ENCODE measurements at regions not wholly inside any gene's neighbourhood (a gene's known extent, or its start where the extent isn't known, plus 50 kb on each side); places are given as distances from the start of the nearest gene placed in this dataset.

GRCh38 chr3:95218484-95218883 lies 1155.6 kb downstream of the NSUN3 start:
- intact Hi-C loops (cut with micrococcal nuclease) = no loop called here
- Histone ChIP-seq H2AFZ (ENCODE audit: insufficient read depth, low read depth, low read length, poor library complexity, severe bottlenecking) (no peak overlapping the region), H3K4me2 (replicated peaks; ENCODE audit: extremely low read depth, low read length, poor library complexity, severe bottlenecking) (no peak overlapping the region), H3K4me1 (ENCODE audit: control insufficient read depth in 1 of 2, insufficient read depth in 2 of 2, low read length in 2 of 2) (no peaks in the 10 kb centered on the region), H3K79me2 (ENCODE audit: insufficient read depth, low read length) (no peaks in the 10 kb centered on the region), H3K27me3 (ENCODE audit: control insufficient read depth in 2 of 2, insufficient read depth in 2 of 2, low read length in 2 of 2) (no peaks in the 10 kb centered on the region), H3K36me3 (replicated peaks in 1 of 2; ENCODE audit: control insufficient read depth in 1 of 2, insufficient read depth in 2 of 2, low read length in 2 of 2) (no peaks in the 10 kb centered on the region), H3K4me3 (replicated peaks in 1 of 3; ENCODE audit: low read depth in 2 of 3, low read length in 3 of 3) (no peak overlapping the region), H3K9ac (ENCODE audit: insufficient read depth, low read length, poor library complexity, severe bottlenecking) (no peak overlapping the region), H3K27ac (ENCODE audit: low read depth in 1 of 2, low read length in 2 of 2) (no peak overlapping the region), H3K9me3 (replicated peaks in 1 of 2; ENCODE audit: control insufficient read depth in 1 of 2, insufficient read depth in 1 of 2, low read length in 2 of 2) (peaks cover 4 to 15% of the 10 kb centered on the region in 2 donors), H4K20me1 (ENCODE audit: insufficient read depth, low read length) (no peaks in the 10 kb centered on the region)
- peaks cover 0 to 1% (median 0%) of the 10 kb centered on the region in 3 donors for H3K27me3 Mint-ChIP-seq (ENCODE audit: low read depth in 3 of 3)
- no peak for TF ChIP-seq CTCF (IDR thresholded peaks at IDR 0.05)
- DNase-seq = no peak
- H3K4me3 Mint-ChIP-seq = no peak overlapping the region
- WGBS (ENCODE audit: insufficient coverage) = no CpG with 5 or more reads among the region's 1 CpG
- H3K36me3 Mint-ChIP-seq = no peaks in the 10 kb centered on the region
- peaks cover 0 to 8% (median 3%) of the 10 kb centered on the region in 7 donors for H3K9me3 Mint-ChIP-seq
- no peak overlapping the region for H3K27ac Mint-ChIP-seq
- H3K4me1 Mint-ChIP-seq = no peaks in the 10 kb centered on the region

- no peak for TF ChIP-seq CTCF (IDR thresholded peaks at IDR 0.05)
- Histone ChIP-seq H3K9me3 (replicated peaks in 1 of 2; ENCODE audit: control insufficient read depth in 1 of 2, insufficient read depth in 1 of 2, low read length in 2 of 2) (peaks cover 11 to 23% of the 10 kb centered on the region in 2 donors), H3K79me2 (ENCODE audit: insufficient read depth, low read length) (no peaks in the 10 kb centered on the region), H3K9ac (ENCODE audit: insufficient read depth, low read length, poor library complexity, severe bottlenecking) (no peak overlapping the region), H3K36me3 (replicated peaks in 1 of 2; ENCODE audit: control insufficient read depth in 1 of 2, insufficient read depth in 2 of 2, low read length in 2 of 2) (no peaks in the 10 kb centered on the region), H2AFZ (ENCODE audit: insufficient read depth, low read depth, low read length, poor library complexity, severe bottlenecking) (no peak overlapping the region), H3K27ac (ENCODE audit: low read depth in 1 of 2, low read length in 2 of 2) (no peak overlapping the region), H4K20me1 (ENCODE audit: insufficient read depth, low read length) (no peaks in the 10 kb centered on the region), H3K4me3 (replicated peaks in 1 of 3; ENCODE audit: low read depth in 2 of 3, low read length in 3 of 3) (no peak overlapping the region), H3K4me1 (ENCODE audit: control insufficient read depth in 1 of 2, insufficient read depth in 2 of 2, low read length in 2 of 2) (no peaks in the 10 kb centered on the region), H3K4me2 (replicated peaks; ENCODE audit: extremely low read depth, low read length, poor library complexity, severe bottlenecking) (no peak overlapping the region), H3K27me3 (ENCODE audit: control insufficient read depth in 2 of 2, insufficient read depth in 2 of 2, low read length in 2 of 2) (no peaks in the 10 kb centered on the region)
- Mint-ChIP-seq H3K27ac (no peak overlapping the region), H3K36me3 (no peaks in the 10 kb centered on the region), H3K27me3 (ENCODE audit: low read depth in 3 of 3) (no peaks in the 10 kb centered on the region), H3K9me3 (peaks cover 0 to 18% (median 10%) of the 10 kb centered on the region in 7 donors), H3K4me1 (no peaks in the 10 kb centered on the region), H3K4me3 (no peak overlapping the region)
- intact Hi-C loops (cut with micrococcal nuclease) = no loop called here
- DNase-seq = no peak
- 100% methylated on average over 1 of the region's 5 CpGs for WGBS (ENCODE audit: insufficient coverage)
These were observed 1163.6 kb downstream of the NSUN3 start for GRCh38 chr3:95226437-95226836.

Data from CD14-positive monocyte (primary cell).